ENCODE measurements at regions not wholly inside any gene's neighbourhood (a gene's known extent, or its start where the extent isn't known, plus 50 kb on each side); places are given as distances from the start of the nearest gene placed in this dataset.

DNA sequence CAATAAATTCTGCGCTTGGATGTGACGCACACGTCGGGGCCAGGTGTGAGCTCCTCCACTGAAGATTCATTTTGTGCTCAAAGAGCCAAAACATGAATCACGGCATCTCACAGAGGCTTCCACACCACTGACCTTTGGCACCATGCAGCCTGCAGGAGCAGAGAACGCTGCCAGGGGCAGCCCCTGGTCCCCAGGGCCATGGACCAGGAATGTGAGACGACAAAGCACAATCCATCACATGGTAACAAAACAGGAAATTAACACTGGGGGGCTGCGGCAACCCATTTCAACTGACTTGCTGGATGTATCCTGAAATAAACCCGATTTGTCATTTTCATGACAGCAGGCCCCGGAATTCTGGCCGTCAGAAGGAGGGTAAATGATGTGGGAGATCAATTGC, 167.5 kb upstream of the IGF1R start:
- no peak overlapping the region for H3K4me3 ChIP-seq
- no peaks in the 10 kb centered on the region for H3K4me1 ChIP-seq
- peaks cover 0 to 4% (median 0%) of the 10 kb centered on the region in 4 donors for H3K9me3 ChIP-seq
- no peaks in the 10 kb centered on the region for H3K36me3 ChIP-seq
- no peak overlapping the region for H3K27ac ChIP-seq
- no peak for DNase-seq
- TF ChIP-seq, protein P1, sequence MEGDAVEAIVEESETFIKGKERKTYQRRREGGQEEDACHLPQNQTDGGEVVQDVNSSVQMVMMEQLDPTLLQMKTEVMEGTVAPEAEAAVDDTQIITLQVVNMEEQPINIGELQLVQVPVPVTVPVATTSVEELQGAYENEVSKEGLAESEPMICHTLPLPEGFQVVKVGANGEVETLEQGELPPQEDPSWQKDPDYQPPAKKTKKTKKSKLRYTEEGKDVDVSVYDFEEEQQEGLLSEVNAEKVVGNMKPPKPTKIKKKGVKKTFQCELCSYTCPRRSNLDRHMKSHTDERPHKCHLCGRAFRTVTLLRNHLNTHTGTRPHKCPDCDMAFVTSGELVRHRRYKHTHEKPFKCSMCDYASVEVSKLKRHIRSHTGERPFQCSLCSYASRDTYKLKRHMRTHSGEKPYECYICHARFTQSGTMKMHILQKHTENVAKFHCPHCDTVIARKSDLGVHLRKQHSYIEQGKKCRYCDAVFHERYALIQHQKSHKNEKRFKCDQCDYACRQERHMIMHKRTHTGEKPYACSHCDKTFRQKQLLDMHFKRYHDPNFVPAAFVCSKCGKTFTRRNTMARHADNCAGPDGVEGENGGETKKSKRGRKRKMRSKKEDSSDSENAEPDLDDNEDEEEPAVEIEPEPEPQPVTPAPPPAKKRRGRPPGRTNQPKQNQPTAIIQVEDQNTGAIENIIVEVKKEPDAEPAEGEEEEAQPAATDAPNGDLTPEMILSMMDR (IDR thresholded peaks at IDR 0.05), result no peak
- no peak for TF ChIP-seq POLR2A (IDR thresholded peaks at IDR 0.05)
- H3K27me3 ChIP-seq, result no peaks in the 10 kb centered on the region

DNA sequence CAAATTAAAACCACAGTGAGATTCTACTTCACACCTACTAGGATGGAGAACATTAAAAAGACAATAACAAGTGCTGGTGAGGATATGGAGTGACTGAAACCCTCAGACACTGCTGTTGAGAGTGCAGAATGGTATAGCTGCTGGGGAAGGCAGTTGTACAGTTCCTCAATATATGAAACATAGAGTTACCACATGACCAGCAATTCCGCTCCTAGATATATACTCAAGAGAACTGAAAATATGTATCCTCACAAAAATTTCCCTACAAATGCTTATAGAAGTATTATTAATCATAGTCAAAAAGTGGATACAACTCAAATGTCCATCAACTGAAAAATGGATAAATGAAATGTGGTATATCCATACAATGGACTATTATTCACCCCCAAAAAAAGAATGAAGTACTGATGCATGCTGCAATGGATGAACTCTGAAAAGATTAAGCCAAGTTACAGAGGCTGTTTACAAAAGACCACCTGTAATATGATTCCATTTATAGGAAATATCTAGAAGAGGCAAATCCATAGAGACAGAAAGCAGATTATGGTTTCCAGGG, 164.7 kb upstream of the IGF1R start:
- no peak for TF ChIP-seq POLR2A (IDR thresholded peaks at IDR 0.05)
- TF ChIP-seq, protein P1 (IDR thresholded peaks at IDR 0.05), result no peak
- H3K36me3 ChIP-seq, result no peaks in the 10 kb centered on the region
- no peak overlapping the region for H3K27ac ChIP-seq

DNA sequence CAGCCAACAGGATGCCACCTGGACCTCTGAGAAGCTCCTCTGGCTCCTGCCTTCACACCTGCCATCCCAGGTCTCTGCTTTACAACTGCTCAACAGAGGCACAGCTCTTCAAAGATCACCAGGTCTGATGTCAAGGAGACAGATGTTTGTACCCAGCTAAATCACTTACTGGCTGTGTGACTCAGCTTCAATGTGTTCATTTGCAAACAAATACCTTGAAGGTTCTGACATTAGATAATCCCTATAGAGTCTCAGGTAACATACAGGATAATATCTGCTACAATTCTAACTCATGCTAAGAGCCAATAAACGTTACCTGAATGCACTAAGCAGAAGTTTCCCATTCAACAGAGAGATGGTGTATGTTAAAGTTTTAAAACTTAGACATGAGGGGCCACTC, 163.4 kb upstream of the IGF1R start:
- TF ChIP-seq POLR2A (IDR thresholded peaks at IDR 0.05), result no peak
- TF ChIP-seq, protein P1 (IDR thresholded peaks at IDR 0.05), result no peak
- Histone ChIP-seq H3K9me3 (no peaks in the 10 kb centered on the region), H3K36me3 (no peaks in the 10 kb centered on the region), H3K27ac (no peak overlapping the region), H3K4me1 (no peaks in the 10 kb centered on the region), H3K27me3 (no peaks in the 10 kb centered on the region), H3K4me3 (no peak overlapping the region)
- no peak for DNase-seq

More for the DNA sequence above, 164.7 kb upstream of the IGF1R start:
- H3K4me3 ChIP-seq, result no peak overlapping the region
- no peaks in the 10 kb centered on the region for H3K4me1 ChIP-seq
- no peaks in the 10 kb centered on the region for H3K9me3 ChIP-seq
- no peak for DNase-seq
- H3K27me3 ChIP-seq, result no peaks in the 10 kb centered on the region

DNA sequence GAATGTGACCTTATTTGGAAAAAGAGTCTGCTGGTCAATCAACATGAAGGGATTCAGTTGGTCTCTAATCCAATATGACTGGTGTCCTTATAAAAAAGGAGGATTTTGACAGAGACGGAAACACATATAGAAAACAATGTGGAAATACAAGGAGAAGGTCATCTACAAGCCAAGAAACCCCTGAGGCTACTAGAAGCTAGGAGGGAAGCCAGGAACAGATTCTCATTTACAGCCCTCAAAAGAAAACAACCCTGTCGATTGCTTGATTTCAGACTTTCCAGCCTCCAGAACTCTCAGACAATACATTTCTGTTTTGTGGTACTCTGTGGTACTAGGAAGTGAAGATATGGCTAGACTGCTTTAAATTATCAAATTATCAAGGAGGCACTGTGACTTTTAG, 162.9 kb upstream of the IGF1R start:
- Histone ChIP-seq H3K27me3 (no peaks in the 10 kb centered on the region), H3K4me3 (no peak overlapping the region), H3K4me1 (no peaks in the 10 kb centered on the region), H3K27ac (no peak overlapping the region), H3K36me3 (no peaks in the 10 kb centered on the region), H3K9me3 (no peaks in the 10 kb centered on the region)
- DNase-seq, result no peak
- TF ChIP-seq POLR2A (IDR thresholded peaks at IDR 0.05), result no peak
- TF ChIP-seq, protein P1 (IDR thresholded peaks at IDR 0.05), result no peak

DNA sequence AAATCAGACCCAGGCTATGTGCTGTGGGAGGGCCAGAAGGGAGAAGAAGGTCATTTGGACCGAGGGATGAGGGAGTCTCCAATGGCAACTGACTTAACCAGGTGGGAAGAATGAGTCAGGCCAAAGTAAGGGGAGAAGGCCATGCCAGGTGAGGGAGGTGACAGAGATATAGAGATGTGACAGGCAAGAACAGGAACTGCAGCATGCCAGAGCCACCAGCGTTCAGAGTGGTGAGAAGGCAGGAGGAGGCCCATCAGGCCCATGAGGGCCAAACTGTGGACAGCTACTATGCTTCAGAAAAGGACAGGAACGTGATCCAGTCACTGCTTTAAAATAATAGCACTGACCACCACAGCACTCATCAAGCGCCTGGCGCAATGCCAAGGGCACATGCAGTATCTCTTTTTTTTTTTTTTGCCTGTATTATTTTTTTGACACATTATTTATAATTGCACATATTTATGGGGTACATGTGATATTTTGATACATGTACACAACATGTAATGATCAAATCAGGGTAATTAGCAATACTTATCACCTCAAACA, 154.3 kb upstream of the IGF1R start:
- Histone ChIP-seq H3K4me1 (no peaks in the 10 kb centered on the region), H3K36me3 (no peaks in the 10 kb centered on the region), H3K9me3 (no peaks in the 10 kb centered on the region), H3K27ac (no peak overlapping the region), H3K4me3 (no peak overlapping the region), H3K27me3 (no peaks in the 10 kb centered on the region)
- no peak for DNase-seq
- no peak for TF ChIP-seq POLR2A (IDR thresholded peaks at IDR 0.05)
- TF ChIP-seq, protein P1 (IDR thresholded peaks at IDR 0.05), result no peak

DNA sequence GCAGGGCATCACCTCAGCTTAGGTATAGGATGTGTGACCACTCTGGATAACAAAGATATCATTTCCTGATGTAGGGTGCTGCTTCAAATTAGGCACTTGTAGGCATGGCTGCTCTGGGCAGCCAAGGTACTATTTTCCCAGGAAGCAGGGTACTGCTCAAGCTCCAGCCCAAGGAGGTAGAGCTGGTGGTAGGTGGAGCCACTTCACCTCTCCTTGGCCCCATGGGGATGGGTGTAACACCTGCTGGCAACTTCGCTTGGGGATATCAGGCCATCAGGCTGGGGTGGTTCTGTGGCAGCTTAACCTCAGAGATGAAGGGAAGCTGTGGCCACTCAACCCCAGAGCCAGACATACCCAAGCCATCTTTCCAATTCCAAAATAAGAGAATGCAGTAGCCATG, 147.1 kb upstream of the IGF1R start:
- Histone ChIP-seq H3K9me3 (no peaks in the 10 kb centered on the region), H3K27me3 (no peaks in the 10 kb centered on the region), H3K4me1 (no peaks in the 10 kb centered on the region), H3K36me3 (no peaks in the 10 kb centered on the region), H3K4me3 (no peak overlapping the region), H3K27ac (no peak overlapping the region)
- TF ChIP-seq POLR2A (IDR thresholded peaks at IDR 0.05), result no peak
- TF ChIP-seq, protein P1 (IDR thresholded peaks at IDR 0.05), result no peak
- no peak for DNase-seq
